Gastroesophageal sphincter (tissue), 4 donors: ENCODE measurements at regions not wholly inside any gene's neighbourhood (a gene's known extent, or its start where the extent isn't known, plus 50 kb on each side); places are given as distances from the start of the nearest gene placed in this dataset.

Experiments
- ATAC-seq: fragments of 150-250 bp; one replicate; pipeline ENCODE4 v1.9.1; 2016; ENCODE audit warnings: mild to moderate bottlenecking, moderate library complexity
- H3K27ac ChIP-seq, 4 donors: fragments of 200-600 bp; sonication (generic) in 3 of 4; 1 replicate in 3 of 4; 2 replicates in 1 of 4; pipeline ENCODE4 v1.5.1; 2016 to 2019
- H3K27me3 ChIP-seq: fragments of 200-600 bp; sonication (generic); one replicate; pipeline ENCODE4 v1.5.1; 2019
- H3K36me3 ChIP-seq, 2 donors: fragments of 200-600 bp; sonication (generic); one replicate each; pipeline ENCODE4 v1.5.1; 2019; ENCODE audit warnings: control low read depth in 1 of 2
- H3K4me1 ChIP-seq, 3 donors: fragments of 200-600 bp; sonication (generic); 1 replicate in 2 of 3; 2 replicates in 1 of 3; pipeline ENCODE4 v1.5.1; 2016 to 2019; ENCODE audit warnings: control low read depth in 2 of 3
- H3K4me3 ChIP-seq, 2 donors: fragments of 200-600 bp; sonication (generic); one replicate each; pipeline ENCODE4 v1.5.1; 2019; ENCODE audit warnings: mild to moderate bottlenecking in 1 of 2, moderate library complexity in 1 of 2
- H3K9me3 ChIP-seq, 3 donors: fragments of 200-600 bp; sonication (generic); one replicate each; pipeline ENCODE4 v1.5.1; 2017 to 2019; ENCODE audit warnings: control low read depth in 2 of 3
- EP300 ChIP-seq: sonication (generic); formaldehyde crosslinking; IDR thresholded peaks from one replicate; pipeline ENCODE4 v1.6.1; 2017; ENCODE audit warnings: antibody characterized with exemption, mild to moderate bottlenecking
- POLR2A ChIP-seq, 2 donors: fragments of 450-650 bp; IDR thresholded peaks; one replicate each; pipeline ENCODE4 v1.6.1; 2017; ENCODE audit warnings: antibody characterized with exemption in 2 of 2, mild to moderate bottlenecking in 2 of 2, moderate library complexity in 1 of 2
- POLR2AphosphoS5 ChIP-seq: sonication (generic); formaldehyde crosslinking; IDR thresholded peaks from one replicate; pipeline ENCODE4 v1.6.1; 2017; ENCODE audit warnings: antibody characterized with exemption
- WGBS, 2 donors: methylation state at CpG; one replicate each; pipeline ENCODE4 v1.1.5; 2018; ENCODE audit warnings: low coverage in 1 of 2; 5-methylcytosine and 5-hydroxymethylcytosine counted together
- TF ChIP-seq, protein P1 (sequence below), 4 experiments: fragments of 200-600 bp in 2 of 4; fragments of 450-650 bp in 2 of 4; sonication (generic) in 1 of 4; IDR thresholded peaks; one replicate each; pipeline ENCODE4 v1.5.1; 2017 to 2019; ENCODE audit warnings: antibody characterized with exemption in 4 of 4, mild to moderate bottlenecking in 2 of 4, moderate library complexity in 2 of 4

DNA sequence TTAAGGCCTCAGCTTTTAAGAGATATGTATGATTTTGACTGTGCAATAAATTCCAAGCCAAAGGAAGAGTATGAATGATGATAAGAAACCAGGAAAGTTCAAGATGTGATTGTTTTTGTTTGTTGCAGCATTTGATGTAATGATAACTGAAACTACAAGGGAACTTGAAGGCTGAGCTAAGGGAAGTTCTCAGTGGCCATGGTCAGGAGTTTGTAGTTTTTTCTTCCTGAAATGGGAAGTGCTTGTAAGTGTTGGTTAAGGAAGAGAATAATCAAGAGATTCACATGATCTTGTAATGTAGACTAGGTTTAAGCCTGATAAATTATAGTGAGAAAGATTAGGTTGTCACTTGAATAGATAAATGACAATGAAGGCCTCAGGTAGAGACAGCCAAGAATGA, 53.4 kb downstream of the PTCHD4 start:
- no peaks in the 10 kb centered on the region for H3K4me1 ChIP-seq
- TF ChIP-seq POLR2A (IDR thresholded peaks at IDR 0.05) (no peak), POLR2AphosphoS5 (no peak), EP300 (no peak)
- TF ChIP-seq, protein P1, sequence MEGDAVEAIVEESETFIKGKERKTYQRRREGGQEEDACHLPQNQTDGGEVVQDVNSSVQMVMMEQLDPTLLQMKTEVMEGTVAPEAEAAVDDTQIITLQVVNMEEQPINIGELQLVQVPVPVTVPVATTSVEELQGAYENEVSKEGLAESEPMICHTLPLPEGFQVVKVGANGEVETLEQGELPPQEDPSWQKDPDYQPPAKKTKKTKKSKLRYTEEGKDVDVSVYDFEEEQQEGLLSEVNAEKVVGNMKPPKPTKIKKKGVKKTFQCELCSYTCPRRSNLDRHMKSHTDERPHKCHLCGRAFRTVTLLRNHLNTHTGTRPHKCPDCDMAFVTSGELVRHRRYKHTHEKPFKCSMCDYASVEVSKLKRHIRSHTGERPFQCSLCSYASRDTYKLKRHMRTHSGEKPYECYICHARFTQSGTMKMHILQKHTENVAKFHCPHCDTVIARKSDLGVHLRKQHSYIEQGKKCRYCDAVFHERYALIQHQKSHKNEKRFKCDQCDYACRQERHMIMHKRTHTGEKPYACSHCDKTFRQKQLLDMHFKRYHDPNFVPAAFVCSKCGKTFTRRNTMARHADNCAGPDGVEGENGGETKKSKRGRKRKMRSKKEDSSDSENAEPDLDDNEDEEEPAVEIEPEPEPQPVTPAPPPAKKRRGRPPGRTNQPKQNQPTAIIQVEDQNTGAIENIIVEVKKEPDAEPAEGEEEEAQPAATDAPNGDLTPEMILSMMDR (IDR thresholded peaks at IDR 0.05) = no peak
- H3K27ac ChIP-seq = no peak overlapping the region
- H3K36me3 ChIP-seq = no peaks in the 10 kb centered on the region
- no peak for ATAC-seq
- no peaks in the 10 kb centered on the region for H3K9me3 ChIP-seq
- no peaks in the 10 kb centered on the region for H3K27me3 ChIP-seq
- H3K4me3 ChIP-seq = no peak overlapping the region

GRCh38 chr6:48048451-48049146, 62.4 kb downstream of the PTCHD4 start:
- no peaks in the 10 kb centered on the region for H3K27me3 ChIP-seq
- H3K4me1 ChIP-seq = no peaks in the 10 kb centered on the region
- no peaks in the 10 kb centered on the region for H3K9me3 ChIP-seq
- WGBS, 2 donors = 29 to 37% methylated on average over 2 of the region's 2 CpGs
- H3K36me3 ChIP-seq = no peaks in the 10 kb centered on the region
- no peak overlapping the region for H3K4me3 ChIP-seq
- ATAC-seq = no peak
- no peak overlapping the region for H3K27ac ChIP-seq
- TF ChIP-seq, protein P1 (IDR thresholded peaks at IDR 0.05) = no peak
- TF ChIP-seq EP300 = no peak
- no peak for TF ChIP-seq POLR2A (IDR thresholded peaks at IDR 0.05)
- TF ChIP-seq POLR2AphosphoS5 = no peak

- H3K36me3 ChIP-seq = no peaks in the 10 kb centered on the region
- no peak overlapping the region for H3K27ac ChIP-seq
- TF ChIP-seq EP300 (no peak), POLR2AphosphoS5 (no peak), POLR2A (IDR thresholded peaks at IDR 0.05) (no peak)
- no peak overlapping the region for H3K4me3 ChIP-seq
- H3K27me3 ChIP-seq = no peaks in the 10 kb centered on the region
- ATAC-seq = no peak
- WGBS, 2 donors = 42 to 72% methylated on average over 2 of the region's 2 CpGs
- H3K9me3 ChIP-seq = no peaks in the 10 kb centered on the region
- H3K4me1 ChIP-seq = no peaks in the 10 kb centered on the region
Measured at GRCh38 chr6:48041894-48042293, 69.1 kb downstream of the PTCHD4 start.

DNA sequence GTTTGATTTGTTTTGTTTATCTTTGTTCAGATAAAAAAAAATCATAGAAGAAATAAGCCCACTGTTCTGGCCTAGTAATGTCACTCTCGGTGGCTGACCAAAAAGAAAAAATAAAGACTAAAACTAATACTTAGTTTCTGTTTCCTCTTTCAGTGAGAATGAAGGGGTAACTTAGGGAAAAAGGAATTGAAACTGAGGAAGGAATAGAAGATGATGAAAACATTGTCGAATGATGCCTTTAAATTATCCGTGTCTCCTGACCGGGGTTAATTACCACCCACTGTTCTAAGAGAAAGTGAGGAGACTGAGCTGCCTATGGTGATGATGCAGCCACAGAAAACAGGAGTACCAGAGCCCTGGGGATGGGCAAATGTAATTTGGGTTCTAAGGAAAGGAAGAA, 73.1 kb downstream of the PTCHD4 start:
- no peaks in the 10 kb centered on the region for H3K36me3 ChIP-seq
- H3K27me3 ChIP-seq = no peaks in the 10 kb centered on the region
- TF ChIP-seq EP300 = no peak
- TF ChIP-seq POLR2A (IDR thresholded peaks at IDR 0.05) = no peak
- TF ChIP-seq, protein P1 (IDR thresholded peaks at IDR 0.05) = no peak
- no peak for TF ChIP-seq POLR2AphosphoS5
- WGBS, 2 donors = 65 to 73% methylated on average over 4 of the region's 4 CpGs
- H3K4me3 ChIP-seq = no peak overlapping the region
- H3K4me1 ChIP-seq = no peaks in the 10 kb centered on the region
- no peaks in the 10 kb centered on the region for H3K9me3 ChIP-seq
- no peak for ATAC-seq
- H3K27ac ChIP-seq = no peak overlapping the region

GRCh38 chr6:48036316-48036715, 74.7 kb downstream of the PTCHD4 start:
- TF ChIP-seq, protein P1 (IDR thresholded peaks at IDR 0.05) = no peak
- TF ChIP-seq POLR2AphosphoS5 (no peak), POLR2A (IDR thresholded peaks at IDR 0.05) (no peak), EP300 (no peak)
- H3K27ac ChIP-seq = no peak overlapping the region
- no peaks in the 10 kb centered on the region for H3K27me3 ChIP-seq
- H3K36me3 ChIP-seq = no peaks in the 10 kb centered on the region
- H3K4me3 ChIP-seq = no peak overlapping the region
- H3K9me3 ChIP-seq = no peaks in the 10 kb centered on the region
- 92% methylated on average over 1 of the region's 1 CpG; no CpG with 5 or more reads in 1 of the 2 donors for WGBS, 2 donors
- no peaks in the 10 kb centered on the region for H3K4me1 ChIP-seq
- no peak for ATAC-seq
